Middle frontal gyrus (tissue), 1 donor: ENCODE measurements at regions not wholly inside any gene's neighbourhood (a gene's known extent, or its start where the extent isn't known, plus 50 kb on each side); places are given as distances from the start of the nearest gene placed in this dataset.

Source experiments
- DNase-seq: peaks from one replicate; pipeline ENCODE4 v3.0.0-alpha.2; 2015; ENCODE audit warnings: low spot score; ENCODE audit errors: extremely low spot score

GRCh38 chr17:36728030-36728991 lies 126.9 kb downstream of the MRM1 start:
- no peak for DNase-seq

- no peak for DNase-seq
Observed at GRCh38 chr17:36730095-36730808, 128.9 kb downstream of the MRM1 start.

GRCh38 chr17:36730857-36731490 lies 129.6 kb downstream of the MRM1 start:
- DNase-seq, result no peak

- DNase-seq, result no peak
Observed at GRCh38 chr17:36731811-36732210, 130.4 kb downstream of the MRM1 start.

- no peak for DNase-seq
Observed at GRCh38 chr17:36732351-36732750, 131.0 kb downstream of the MRM1 start.

- DNase-seq, result peak; percentile 38
Observed at GRCh38 chr17:36736201-36737156, 135.1 kb downstream of the MRM1 start.

GRCh38 chr17:36739208-36739607 lies 137.8 kb downstream of the MRM1 start:
- DNase-seq, result no peak

- DNase-seq, result no peak
Observed at GRCh38 chr17:36740157-36740556, 138.8 kb downstream of the MRM1 start.

GRCh38 chr17:36741019-36741902 lies 139.9 kb downstream of the MRM1 start:
- DNase-seq, result no peak

GRCh38 chr17:36742267-36743000 lies 141.1 kb downstream of the MRM1 start:
- no peak for DNase-seq

GRCh38 chr17:36743130-36743529 lies 141.7 kb downstream of the MRM1 start:
- DNase-seq, result no peak

- no peak for DNase-seq
Observed at GRCh38 chr17:36746381-36747053, 145.1 kb downstream of the MRM1 start.

GRCh38 chr17:36747861-36748260 lies 146.5 kb downstream of the MRM1 start:
- DNase-seq, result no peak

GRCh38 chr17:36748272-36748671 lies 146.9 kb downstream of the MRM1 start:
- no peak for DNase-seq

GRCh38 chr17:36749493-36749892 lies 148.1 kb downstream of the MRM1 start:
- no peak for DNase-seq

GRCh38 chr17:36750316-36750885 lies 149.0 kb downstream of the MRM1 start:
- no peak for DNase-seq

GRCh38 chr17:36752096-36752888 lies 150.9 kb downstream of the MRM1 start:
- no peak for DNase-seq
